ENCODE measurements at regions not wholly inside any gene's neighbourhood (a gene's known extent, or its start where the extent isn't known, plus 50 kb on each side); places are given as distances from the start of the nearest gene placed in this dataset.

- no peak for TF ChIP-seq ZFP3 (CRISPR knock-in tag; IDR thresholded peaks at IDR 0.05)
- TF ChIP-seq ESRRG (CRISPR knock-in tag; IDR thresholded peaks at IDR 0.05): no peak
- TF ChIP-seq ZNF70 (CRISPR knock-in tag; IDR thresholded peaks at IDR 0.05): no peak
- no peak for TF ChIP-seq ZFP30 (CRISPR knock-in tag; IDR thresholded peaks at IDR 0.05)
- TF ChIP-seq ZC3H10 (CRISPR knock-in tag; IDR thresholded peaks at IDR 0.05): no peak
- TF ChIP-seq, protein P1, sequence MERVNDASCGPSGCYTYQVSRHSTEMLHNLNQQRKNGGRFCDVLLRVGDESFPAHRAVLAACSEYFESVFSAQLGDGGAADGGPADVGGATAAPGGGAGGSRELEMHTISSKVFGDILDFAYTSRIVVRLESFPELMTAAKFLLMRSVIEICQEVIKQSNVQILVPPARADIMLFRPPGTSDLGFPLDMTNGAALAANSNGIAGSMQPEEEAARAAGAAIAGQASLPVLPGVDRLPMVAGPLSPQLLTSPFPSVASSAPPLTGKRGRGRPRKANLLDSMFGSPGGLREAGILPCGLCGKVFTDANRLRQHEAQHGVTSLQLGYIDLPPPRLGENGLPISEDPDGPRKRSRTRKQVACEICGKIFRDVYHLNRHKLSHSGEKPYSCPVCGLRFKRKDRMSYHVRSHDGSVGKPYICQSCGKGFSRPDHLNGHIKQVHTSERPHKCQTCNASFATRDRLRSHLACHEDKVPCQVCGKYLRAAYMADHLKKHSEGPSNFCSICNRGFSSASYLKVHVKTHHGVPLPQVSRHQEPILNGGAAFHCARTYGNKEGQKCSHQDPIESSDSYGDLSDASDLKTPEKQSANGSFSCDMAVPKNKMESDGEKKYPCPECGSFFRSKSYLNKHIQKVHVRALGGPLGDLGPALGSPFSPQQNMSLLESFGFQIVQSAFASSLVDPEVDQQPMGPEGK (CRISPR knock-in tag; IDR thresholded peaks at IDR 0.05; ENCODE audit: borderline replicate concordance): no peak
- TF ChIP-seq, protein P2, sequence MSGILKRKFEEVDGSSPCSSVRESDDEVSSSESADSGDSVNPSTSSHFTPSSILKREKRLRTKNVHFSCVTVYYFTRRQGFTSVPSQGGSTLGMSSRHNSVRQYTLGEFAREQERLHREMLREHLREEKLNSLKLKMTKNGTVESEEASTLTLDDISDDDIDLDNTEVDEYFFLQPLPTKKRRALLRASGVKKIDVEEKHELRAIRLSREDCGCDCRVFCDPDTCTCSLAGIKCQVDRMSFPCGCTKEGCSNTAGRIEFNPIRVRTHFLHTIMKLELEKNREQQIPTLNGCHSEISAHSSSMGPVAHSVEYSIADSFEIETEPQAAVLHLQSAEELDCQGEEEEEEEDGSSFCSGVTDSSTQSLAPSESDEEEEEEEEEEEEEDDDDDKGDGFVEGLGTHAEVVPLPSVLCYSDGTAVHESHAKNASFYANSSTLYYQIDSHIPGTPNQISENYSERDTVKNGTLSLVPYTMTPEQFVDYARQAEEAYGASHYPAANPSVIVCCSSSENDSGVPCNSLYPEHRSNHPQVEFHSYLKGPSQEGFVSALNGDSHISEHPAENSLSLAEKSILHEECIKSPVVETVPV (CRISPR knock-in tag; IDR thresholded peaks at IDR 0.05): no peak
- TF ChIP-seq TOX (CRISPR knock-in tag; IDR thresholded peaks at IDR 0.05; ENCODE audit: borderline replicate concordance): no peak
- TF ChIP-seq ISL1 (CRISPR knock-in tag; IDR thresholded peaks at IDR 0.05): no peak
- no peak for TF ChIP-seq ARNTL (CRISPR knock-in tag; IDR thresholded peaks at IDR 0.05; ENCODE audit: borderline replicate concordance, low read depth)
- TF ChIP-seq, protein P3, sequence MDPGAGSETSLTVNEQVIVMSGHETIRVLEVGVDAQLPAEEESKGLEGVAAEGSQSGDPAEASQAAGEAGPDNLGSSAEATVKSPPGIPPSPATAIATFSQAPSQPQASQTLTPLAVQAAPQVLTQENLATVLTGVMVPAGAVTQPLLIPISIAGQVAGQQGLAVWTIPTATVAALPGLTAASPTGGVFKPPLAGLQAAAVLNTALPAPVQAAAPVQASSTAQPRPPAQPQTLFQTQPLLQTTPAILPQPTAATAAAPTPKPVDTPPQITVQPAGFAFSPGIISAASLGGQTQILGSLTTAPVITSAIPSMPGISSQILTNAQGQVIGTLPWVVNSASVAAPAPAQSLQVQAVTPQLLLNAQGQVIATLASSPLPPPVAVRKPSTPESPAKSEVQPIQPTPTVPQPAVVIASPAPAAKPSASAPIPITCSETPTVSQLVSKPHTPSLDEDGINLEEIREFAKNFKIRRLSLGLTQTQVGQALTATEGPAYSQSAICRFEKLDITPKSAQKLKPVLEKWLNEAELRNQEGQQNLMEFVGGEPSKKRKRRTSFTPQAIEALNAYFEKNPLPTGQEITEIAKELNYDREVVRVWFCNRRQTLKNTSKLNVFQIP (CRISPR knock-in tag; IDR thresholded peaks at IDR 0.05; ENCODE audit: borderline replicate concordance, low read depth): no peak
- no peak for TF ChIP-seq CSDC2 (CRISPR knock-in tag; IDR thresholded peaks at IDR 0.05)
Observed at GRCh38 chr2:15116830-15117229, 444.3 kb downstream of the NBAS start.
